IPS-NIHi7 (cell line): ENCODE measurements at regions not wholly inside any gene's neighbourhood (a gene's known extent, or its start where the extent isn't known, plus 50 kb on each side); places are given as distances from the start of the nearest gene placed in this dataset.
"Not testable (repeated sequence)": the region's sequence is repeated elsewhere in the genome, so short reads cannot be mapped to it uniquely, and the experiment has no call there.

Source experiments
- DNase-seq: peaks from one replicate; pipeline ENCODE4 v3.0.0; 2012; ENCODE audit warnings: mixed read lengths; ENCODE audit errors: extremely low spot score

DNA sequence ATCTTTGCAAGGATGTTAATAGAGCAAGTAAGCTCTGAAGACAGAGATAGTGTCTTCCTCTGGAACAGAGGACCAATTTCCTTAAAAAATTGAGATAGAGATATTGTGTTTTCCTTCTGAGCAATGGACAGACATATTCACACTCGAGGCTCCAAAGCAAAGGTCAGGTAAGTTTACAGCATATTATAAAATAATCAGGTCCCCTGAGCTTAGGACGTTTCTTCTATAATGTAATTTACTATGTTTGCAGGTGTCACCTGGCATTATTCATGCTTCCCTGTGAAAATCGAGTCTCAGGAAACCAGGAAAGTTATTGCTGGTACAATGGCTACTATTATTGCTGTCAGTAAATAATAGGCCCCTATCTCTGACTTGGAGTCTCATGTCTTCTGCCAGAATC lies 1135.8 kb upstream of the ACVR2A start:
- DNase-seq = no peak

DNA sequence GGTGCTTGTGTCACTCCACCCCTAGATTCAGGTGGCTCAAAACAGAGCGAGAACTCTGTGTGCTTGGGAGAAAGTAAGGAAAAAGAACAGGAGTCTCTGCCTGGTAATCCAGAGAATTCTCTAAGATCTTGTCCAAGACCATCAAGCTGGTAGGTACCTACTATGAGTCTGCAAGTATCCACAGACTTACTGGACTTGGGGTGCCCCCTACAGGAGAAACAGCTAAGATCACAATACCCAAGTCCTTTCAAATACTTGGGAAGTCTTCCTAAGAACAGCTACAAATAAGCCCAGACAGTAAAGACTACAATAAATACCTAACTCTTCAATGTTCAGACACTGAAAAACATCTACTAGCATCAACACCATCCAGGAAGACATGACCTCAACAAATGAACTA lies 1143.6 kb upstream of the ACVR2A start:
- peak; percentile 37 for DNase-seq

- no peak for DNase-seq
Observed at GRCh38 chr2:146697307-146697706, 1147.5 kb upstream of the ACVR2A start.

GRCh38 chr2:146696787-146697186 lies 1148.0 kb upstream of the ACVR2A start:
- not testable (repeated sequence) for DNase-seq

GRCh38 chr2:146681991-146682390 lies 1162.8 kb upstream of the ACVR2A start:
- DNase-seq = no peak

- no peak for DNase-seq
Observed at GRCh38 chr2:146678516-146678915, 1166.3 kb upstream of the ACVR2A start.

DNA sequence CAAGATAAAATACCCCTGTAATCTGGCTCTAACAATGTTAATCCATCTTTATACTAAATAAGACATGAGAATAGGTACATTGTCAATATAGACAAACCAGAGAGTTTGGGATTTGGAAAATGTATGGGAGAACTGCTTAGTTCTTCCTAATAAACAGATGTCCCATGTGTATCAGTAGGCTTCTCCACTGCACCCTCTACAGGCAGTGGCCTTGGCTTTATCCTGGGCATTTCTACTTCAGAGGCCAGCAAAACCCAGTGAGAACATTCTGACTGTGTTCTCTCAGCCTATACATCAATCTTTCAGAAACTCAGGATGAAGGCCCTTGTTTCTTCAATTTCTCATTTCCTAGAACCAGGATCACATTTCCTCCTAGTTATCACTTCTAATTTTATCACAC lies 1167.5 kb upstream of the ACVR2A start:
- DNase-seq = peak; percentile 50

DNA sequence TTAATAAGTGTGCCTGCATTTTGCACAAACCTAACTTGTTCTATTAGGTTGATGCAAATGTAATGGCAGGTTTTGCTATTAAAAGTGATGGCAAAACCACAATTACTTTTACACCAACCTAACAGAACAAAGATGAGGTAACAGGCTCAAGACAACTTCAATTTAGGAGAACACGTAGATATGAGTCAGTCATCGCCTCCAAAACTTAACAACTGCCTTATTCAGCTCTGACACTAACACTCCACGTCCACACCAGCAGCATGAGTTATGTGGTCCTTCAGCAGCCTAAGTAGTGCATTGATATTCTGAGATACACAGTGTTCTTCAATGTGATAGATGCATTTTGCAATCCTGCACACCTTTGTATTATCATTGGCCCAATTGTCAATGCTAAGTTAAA lies 1175.1 kb upstream of the ACVR2A start:
- no peak for DNase-seq

- no peak for DNase-seq
Observed at GRCh38 chr2:146666340-146666739, 1178.5 kb upstream of the ACVR2A start.

DNA sequence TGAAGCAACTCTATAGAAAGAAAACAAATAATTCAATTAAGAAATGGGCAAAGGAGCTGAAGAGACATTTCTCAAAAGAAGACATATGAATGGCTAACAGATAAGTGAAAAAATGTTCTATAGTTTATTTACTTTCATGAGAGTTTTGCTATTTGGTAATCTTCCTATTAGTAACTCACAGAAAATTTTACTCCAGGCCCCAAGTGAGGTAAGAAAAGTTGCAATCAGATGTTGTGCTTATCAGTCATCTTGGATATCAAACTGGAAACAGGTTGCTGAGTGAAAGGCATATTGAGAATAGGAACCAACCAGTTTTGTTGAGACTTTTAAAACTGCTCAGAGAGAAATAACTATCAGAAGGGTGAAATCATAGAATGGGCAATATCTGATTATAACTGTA lies 1179.0 kb upstream of the ACVR2A start:
- no peak for DNase-seq

DNA sequence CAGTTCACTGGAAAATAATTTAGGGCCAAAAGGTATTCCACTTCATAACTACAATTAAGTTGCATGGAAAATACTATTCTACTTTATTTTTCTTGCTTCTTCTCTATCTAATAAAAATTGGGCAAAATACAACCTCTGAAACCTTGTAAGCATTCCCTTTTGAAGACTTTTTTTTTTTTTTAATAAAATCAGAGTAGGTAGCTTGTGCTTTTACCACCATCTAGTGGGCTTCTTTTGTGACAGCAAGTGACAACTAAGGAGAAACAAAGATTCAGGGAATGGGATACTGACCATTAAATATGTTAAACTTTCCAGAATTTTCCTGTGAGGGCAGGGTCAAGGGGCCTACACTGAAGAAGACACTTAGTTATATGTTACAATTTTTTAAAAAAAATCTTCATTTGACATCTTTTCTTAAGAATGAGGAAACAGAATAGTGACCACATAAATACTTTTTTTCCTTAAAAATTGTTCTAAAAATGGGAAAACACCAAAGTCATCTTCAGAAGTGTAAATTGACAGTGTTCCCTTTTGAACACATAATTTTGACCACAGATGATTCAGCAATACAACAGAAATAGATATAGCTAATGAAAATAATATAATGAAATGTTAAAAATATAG lies 1183.2 kb upstream of the ACVR2A start:
- peak; percentile 33 for DNase-seq

GRCh38 chr2:146659976-146660375 lies 1184.9 kb upstream of the ACVR2A start:
- DNase-seq = no peak

DNA sequence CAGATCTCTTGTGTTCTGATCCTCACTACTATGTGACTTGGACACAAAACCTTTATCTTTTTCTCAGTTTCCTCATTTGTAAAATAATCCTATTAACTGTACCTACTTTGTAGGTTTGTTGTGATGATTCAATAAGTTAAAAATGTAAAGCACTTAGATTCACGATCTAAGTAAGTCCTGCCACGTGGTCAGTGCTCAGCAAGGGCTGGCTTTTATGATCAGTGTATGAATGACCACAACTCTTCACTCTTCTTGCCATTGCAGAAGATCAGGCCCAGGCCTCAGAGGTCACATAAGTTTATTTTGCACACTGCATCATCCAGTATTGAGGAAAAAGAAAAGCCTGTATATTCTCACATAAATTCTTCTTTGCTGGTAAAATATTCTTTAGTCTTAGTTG lies 1192.5 kb upstream of the ACVR2A start:
- no peak for DNase-seq

GRCh38 chr2:146651361-146651760 lies 1193.5 kb upstream of the ACVR2A start:
- DNase-seq = no peak

DNA sequence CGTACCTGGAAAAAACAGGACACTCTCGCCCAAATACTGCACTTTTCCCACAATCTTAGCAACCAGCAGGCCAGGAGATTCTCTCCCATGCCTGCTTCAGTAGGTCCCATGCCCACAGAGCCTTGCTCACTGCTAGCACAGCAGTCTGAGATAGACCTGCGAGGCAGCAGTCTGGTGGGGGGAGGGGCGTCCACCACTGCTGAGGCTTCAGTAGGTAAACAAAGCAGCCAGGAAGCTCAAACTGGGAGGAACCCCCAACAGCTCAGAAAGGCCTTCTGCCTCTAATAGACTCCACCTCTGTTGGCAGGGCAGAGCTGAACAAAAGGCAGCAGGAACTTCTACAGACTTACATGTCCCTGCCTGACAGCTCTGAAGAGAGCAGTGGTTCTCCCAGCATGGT lies 1202.8 kb upstream of the ACVR2A start:
- DNase-seq = no peak

DNA sequence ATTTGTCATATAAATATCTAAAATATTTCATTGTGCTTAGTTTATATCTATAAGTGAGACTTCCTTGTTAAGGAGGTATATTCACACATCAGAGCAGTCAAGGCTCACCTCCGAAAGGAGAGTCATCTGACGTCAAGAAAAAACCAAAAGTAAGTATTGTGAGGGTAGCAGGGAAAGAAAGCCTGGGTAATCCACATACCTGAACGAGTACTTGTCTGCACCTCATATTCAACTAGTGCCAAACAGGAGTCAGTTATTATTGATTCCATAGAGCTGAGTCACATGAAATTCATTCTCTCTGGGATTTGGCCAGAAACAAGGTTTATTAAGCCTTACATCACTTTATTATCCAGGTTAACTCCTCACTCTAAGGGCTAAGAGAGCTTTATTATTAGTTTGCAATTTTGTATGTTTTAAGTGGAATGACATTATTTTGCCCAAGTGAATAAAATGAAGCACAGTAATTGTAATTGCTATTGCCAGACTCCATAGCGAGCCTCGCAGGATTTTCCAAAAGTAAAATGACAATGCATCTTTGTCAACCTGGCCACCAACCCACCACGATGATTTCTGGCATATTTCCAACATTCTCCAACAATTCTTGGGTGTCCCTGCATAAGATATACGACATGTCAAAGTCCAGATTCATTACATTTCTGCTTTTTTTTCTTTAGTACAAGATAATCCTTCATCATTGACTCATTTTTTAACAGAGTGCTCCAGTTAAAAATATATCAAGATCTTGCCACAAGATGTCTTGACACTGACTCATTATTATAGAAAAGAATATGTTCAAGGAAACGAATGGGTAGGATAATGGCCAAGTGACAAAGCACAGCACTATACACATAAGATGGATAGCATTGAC lies 1210.4 kb upstream of the ACVR2A start:
- DNase-seq = no peak

DNA sequence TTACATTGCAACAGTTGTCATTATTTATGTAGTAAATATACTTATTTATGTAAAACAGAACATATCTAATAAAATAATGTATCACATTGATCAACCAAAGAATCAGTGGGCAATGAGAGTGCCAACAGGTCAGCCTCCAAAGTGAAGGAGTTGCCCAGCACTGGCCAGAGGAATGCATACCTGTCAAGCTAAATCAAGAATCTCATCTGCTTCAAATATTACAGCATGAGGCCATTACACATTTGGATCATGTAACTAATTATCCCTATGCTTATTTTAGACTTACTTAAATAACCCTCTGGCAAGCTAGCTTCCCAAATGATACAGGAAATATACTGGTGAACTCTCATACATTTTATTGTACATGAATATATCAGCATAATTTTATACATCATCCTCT lies 1211.7 kb upstream of the ACVR2A start:
- no peak for DNase-seq

GRCh38 chr2:146632707-146633106 lies 1212.1 kb upstream of the ACVR2A start:
- DNase-seq = no peak

DNA sequence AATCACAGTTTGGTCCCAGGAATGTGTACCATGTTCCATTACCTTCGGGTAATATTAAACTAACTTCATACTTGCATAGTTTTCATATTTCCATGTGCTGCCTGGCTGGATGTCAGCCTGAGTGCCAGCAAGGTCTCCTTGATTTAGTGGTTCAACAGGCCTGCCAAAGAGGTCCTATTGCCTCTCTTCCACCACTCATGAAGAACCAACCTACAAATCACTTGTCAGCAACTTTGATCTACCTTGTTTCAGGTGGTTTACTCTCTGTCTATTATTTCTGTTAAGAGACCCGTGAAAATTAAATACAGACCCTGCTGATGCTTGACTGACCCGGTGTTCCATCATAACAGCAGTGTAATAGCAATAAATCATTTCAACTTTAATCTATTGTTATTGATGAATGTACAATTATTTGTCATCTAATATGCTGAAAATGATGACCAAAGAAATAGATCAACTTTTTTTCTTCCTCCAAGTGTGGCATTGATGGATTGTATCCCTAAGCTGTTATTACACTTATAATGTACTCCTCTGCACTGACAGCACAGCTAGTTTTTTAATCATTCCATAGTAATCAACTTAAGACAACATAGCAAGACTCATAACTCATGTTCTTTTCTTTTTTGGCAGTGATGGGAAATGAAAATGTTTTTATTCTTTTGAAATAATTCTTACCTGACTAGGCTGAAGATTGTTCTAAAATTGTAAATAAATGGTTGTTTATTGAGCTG lies 1220.2 kb upstream of the ACVR2A start:
- no peak for DNase-seq

- no peak for DNase-seq
Observed at GRCh38 chr2:146623771-146624170, 1221.1 kb upstream of the ACVR2A start.

DNA sequence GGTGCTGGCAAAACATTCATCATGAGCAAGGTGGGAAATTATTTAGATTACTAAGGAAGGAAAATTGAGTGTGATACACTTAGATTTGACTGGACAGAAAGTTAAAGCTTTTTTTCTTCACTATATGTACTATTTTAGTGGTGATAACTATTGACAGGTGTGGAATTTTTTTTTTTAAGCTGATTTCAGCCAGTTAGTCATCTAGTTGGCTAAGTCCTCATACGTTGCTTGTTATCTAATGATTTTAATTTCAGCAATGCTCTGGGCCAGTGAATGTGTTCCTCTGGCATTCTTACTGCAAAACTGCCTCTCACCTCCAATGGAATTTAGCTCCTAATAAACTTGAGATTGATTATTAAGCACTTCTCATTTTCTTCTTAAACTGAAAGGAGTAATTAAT lies 1223.2 kb upstream of the ACVR2A start:
- DNase-seq = no peak

DNA sequence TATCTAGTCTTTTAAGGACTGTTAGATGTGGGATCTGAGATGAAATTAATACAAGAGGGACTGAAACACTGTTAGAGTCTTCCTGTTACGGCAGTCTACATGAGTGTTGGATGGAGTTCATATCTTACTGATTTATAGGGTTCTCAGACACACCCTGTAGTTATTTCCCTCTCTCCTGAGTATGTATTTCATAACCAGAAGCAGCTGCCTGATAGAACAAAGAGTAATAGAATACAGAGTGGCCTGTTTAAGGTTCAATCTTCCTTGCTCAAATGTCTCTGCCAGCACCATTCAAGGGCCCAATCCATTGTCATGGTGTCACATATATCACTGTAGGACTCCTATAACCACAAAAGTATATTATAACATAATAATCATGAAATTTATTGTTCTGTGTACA lies 1229.1 kb upstream of the ACVR2A start:
- no peak for DNase-seq

GRCh38 chr2:146608490-146608889 lies 1236.3 kb upstream of the ACVR2A start:
- no peak for DNase-seq
